T-helper 1 cell treated with Interleukin-12 subunit alpha and Interleukin-12 subunit beta and Interleukin-4 antibody, amounts not matched to agents 30 μg/mL and 1 μg/mL, for 36 hours (primary cell): ENCODE measurements at regions not wholly inside any gene's neighbourhood (a gene's known extent, or its start where the extent isn't known, plus 50 kb on each side); places are given as distances from the start of the nearest gene placed in this dataset.

Source experiments
- H3K27ac Mint-ChIP-seq: one replicate; pipeline ENCODE4 v1.8.0; 2021; ENCODE audit warnings: mild to moderate bottlenecking, mixed read lengths
- H3K27me3 Mint-ChIP-seq: one replicate; pipeline ENCODE4 v1.8.0; 2021; ENCODE audit warnings: low read depth, mixed read lengths
- H3K36me3 Mint-ChIP-seq: one replicate; pipeline ENCODE4 v1.8.0; 2021; ENCODE audit warnings: low read depth, mixed read lengths
- H3K4me1 Mint-ChIP-seq: one replicate; pipeline ENCODE4 v1.8.0; 2021; ENCODE audit warnings: low read depth, mixed read lengths
- H3K4me3 Mint-ChIP-seq: one replicate; pipeline ENCODE4 v1.8.0; 2021; ENCODE audit warnings: mild to moderate bottlenecking, moderate library complexity, mixed read lengths
- H3K9me3 Mint-ChIP-seq: one replicate; pipeline ENCODE4 v1.8.0; 2021; ENCODE audit warnings: mixed read lengths

GRCh38 chr7:25326501-25327156 lies 98.3 kb upstream of the NPVF start:
- no peaks in the 10 kb centered on the region for H3K4me1 Mint-ChIP-seq
- H3K27ac Mint-ChIP-seq: no peak overlapping the region
- no peaks in the 10 kb centered on the region for H3K36me3 Mint-ChIP-seq
- no peak overlapping the region for H3K4me3 Mint-ChIP-seq
- H3K9me3 Mint-ChIP-seq: no peaks in the 10 kb centered on the region
- H3K27me3 Mint-ChIP-seq: peaks cover 10% of the 10 kb centered on the region

- no peak overlapping the region for H3K4me3 Mint-ChIP-seq
- H3K27me3 Mint-ChIP-seq: peaks cover 4% of the 10 kb centered on the region
- no peaks in the 10 kb centered on the region for H3K9me3 Mint-ChIP-seq
- no peaks in the 10 kb centered on the region for H3K36me3 Mint-ChIP-seq
- H3K27ac Mint-ChIP-seq: no peak overlapping the region
- H3K4me1 Mint-ChIP-seq: no peaks in the 10 kb centered on the region
Measured at GRCh38 chr7:25329815-25330214, 101.5 kb upstream of the NPVF start.

- Mint-ChIP-seq H3K27ac (no peak overlapping the region), H3K36me3 (no peaks in the 10 kb centered on the region), H3K27me3 (no peaks in the 10 kb centered on the region), H3K4me3 (no peak overlapping the region), H3K9me3 (no peaks in the 10 kb centered on the region), H3K4me1 (no peaks in the 10 kb centered on the region)
Measured at GRCh38 chr7:25333296-25333928, 105.1 kb upstream of the NPVF start.

- Mint-ChIP-seq H3K4me3 (no peak overlapping the region), H3K36me3 (no peaks in the 10 kb centered on the region), H3K4me1 (no peaks in the 10 kb centered on the region), H3K27ac (no peak overlapping the region), H3K9me3 (no peaks in the 10 kb centered on the region), H3K27me3 (peaks cover 6% of the 10 kb centered on the region)
Measured at GRCh38 chr7:25347360-25348066, 119.2 kb upstream of the NPVF start.

- H3K27me3 Mint-ChIP-seq: peaks cover 6% of the 10 kb centered on the region
- H3K36me3 Mint-ChIP-seq: no peaks in the 10 kb centered on the region
Measured at GRCh38 chr7:25348104-25348503, 119.8 kb upstream of the NPVF start.

GRCh38 chr7:25349283-25350017 lies 121.2 kb upstream of the NPVF start:
- no peaks in the 10 kb centered on the region for H3K9me3 Mint-ChIP-seq
- no peaks in the 10 kb centered on the region for H3K4me1 Mint-ChIP-seq
- H3K27ac Mint-ChIP-seq: no peak overlapping the region
- H3K4me3 Mint-ChIP-seq: no peak overlapping the region
- no peaks in the 10 kb centered on the region for H3K36me3 Mint-ChIP-seq
- no peaks in the 10 kb centered on the region for H3K27me3 Mint-ChIP-seq

More at GRCh38 chr7:25348104-25348503, 119.8 kb upstream of the NPVF start:
- H3K27ac Mint-ChIP-seq: no peak overlapping the region
- no peak overlapping the region for H3K4me3 Mint-ChIP-seq
- no peaks in the 10 kb centered on the region for H3K9me3 Mint-ChIP-seq
- no peaks in the 10 kb centered on the region for H3K4me1 Mint-ChIP-seq

GRCh38 chr7:25350041-25350440 lies 121.8 kb upstream of the NPVF start:
- Mint-ChIP-seq H3K4me1 (no peaks in the 10 kb centered on the region), H3K9me3 (no peaks in the 10 kb centered on the region), H3K4me3 (no peak overlapping the region), H3K27me3 (no peaks in the 10 kb centered on the region), H3K27ac (no peak overlapping the region), H3K36me3 (no peaks in the 10 kb centered on the region)

- H3K4me3 Mint-ChIP-seq: no peak overlapping the region
Measured at GRCh38 chr7:25351761-25352160, 123.5 kb upstream of the NPVF start.

GRCh38 chr7:25353196-25353595 lies 124.9 kb upstream of the NPVF start:
- Mint-ChIP-seq H3K27me3 (peaks cover 2% of the 10 kb centered on the region), H3K27ac (no peak overlapping the region), H3K4me3 (no peak overlapping the region), H3K9me3 (no peaks in the 10 kb centered on the region), H3K36me3 (no peaks in the 10 kb centered on the region), H3K4me1 (no peaks in the 10 kb centered on the region)

More at GRCh38 chr7:25351761-25352160, 123.5 kb upstream of the NPVF start:
- Mint-ChIP-seq H3K9me3 (no peaks in the 10 kb centered on the region), H3K27me3 (no peaks in the 10 kb centered on the region), H3K27ac (no peak overlapping the region), H3K4me1 (no peaks in the 10 kb centered on the region), H3K36me3 (no peaks in the 10 kb centered on the region)

- Mint-ChIP-seq H3K27me3 (peaks cover 6% of the 10 kb centered on the region), H3K27ac (no peak overlapping the region), H3K4me1 (no peaks in the 10 kb centered on the region), H3K9me3 (no peaks in the 10 kb centered on the region), H3K36me3 (no peaks in the 10 kb centered on the region), H3K4me3 (no peak overlapping the region)
Measured at GRCh38 chr7:25353732-25354131, 125.4 kb upstream of the NPVF start.

GRCh38 chr7:25356534-25357151 lies 128.4 kb upstream of the NPVF start:
- no peak overlapping the region for H3K4me3 Mint-ChIP-seq
- H3K27me3 Mint-ChIP-seq: peaks cover 6% of the 10 kb centered on the region
- H3K9me3 Mint-ChIP-seq: no peaks in the 10 kb centered on the region
- no peak overlapping the region for H3K27ac Mint-ChIP-seq
- H3K36me3 Mint-ChIP-seq: no peaks in the 10 kb centered on the region
- H3K4me1 Mint-ChIP-seq: no peaks in the 10 kb centered on the region

- Mint-ChIP-seq H3K4me3 (no peak overlapping the region), H3K27me3 (peaks cover 6% of the 10 kb centered on the region), H3K4me1 (no peaks in the 10 kb centered on the region), H3K27ac (no peak overlapping the region), H3K36me3 (no peaks in the 10 kb centered on the region), H3K9me3 (no peaks in the 10 kb centered on the region)
Measured at GRCh38 chr7:25358926-25359325, 130.6 kb upstream of the NPVF start.

GRCh38 chr7:25359471-25360059 lies 131.3 kb upstream of the NPVF start:
- Mint-ChIP-seq H3K27ac (no peak overlapping the region), H3K36me3 (no peaks in the 10 kb centered on the region), H3K9me3 (no peaks in the 10 kb centered on the region), H3K4me3 (no peak overlapping the region), H3K27me3 (peaks cover 6% of the 10 kb centered on the region), H3K4me1 (no peaks in the 10 kb centered on the region)

- H3K27ac Mint-ChIP-seq: no peak overlapping the region
- peaks cover 6% of the 10 kb centered on the region for H3K27me3 Mint-ChIP-seq
- H3K36me3 Mint-ChIP-seq: no peaks in the 10 kb centered on the region
- no peaks in the 10 kb centered on the region for H3K9me3 Mint-ChIP-seq
- H3K4me3 Mint-ChIP-seq: no peak overlapping the region
- no peaks in the 10 kb centered on the region for H3K4me1 Mint-ChIP-seq
Measured at GRCh38 chr7:25360451-25360850, 132.2 kb upstream of the NPVF start.
